GM12874 (cell line): ENCODE measurements at regions not wholly inside any gene's neighbourhood (a gene's known extent, or its start where the extent isn't known, plus 50 kb on each side); places are given as distances from the start of the nearest gene placed in this dataset.

Experiments used
- TF ChIP-seq, protein P1 (sequence below): IDR thresholded peaks from 2 replicates; pipeline ENCODE4 v1.5.1; 2011; ENCODE audit warnings: low read depth, mild to moderate bottlenecking, control low read depth, low read length, moderate library complexity; ENCODE audit not compliant: insufficient read depth

DNA sequence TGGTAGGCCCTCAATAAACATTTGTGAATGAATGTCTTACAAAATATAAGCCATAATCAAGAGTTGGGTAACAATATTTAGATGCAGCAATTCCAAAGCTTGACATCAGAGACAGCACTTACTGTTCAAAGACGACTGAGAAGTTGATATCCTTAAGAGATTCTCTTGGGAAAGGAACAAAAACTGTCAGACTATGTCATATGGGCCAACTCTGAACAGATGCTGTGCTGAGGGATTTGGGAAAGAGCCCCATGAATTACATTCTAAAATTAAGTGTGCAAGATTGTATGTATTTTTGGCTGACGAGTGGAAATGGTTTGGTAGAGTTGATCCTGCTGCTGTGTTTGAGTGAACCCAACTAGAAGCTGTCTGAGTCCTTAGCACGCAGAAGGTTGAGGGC, 250.7 kb upstream of the LINC00305 start:
- TF ChIP-seq, protein P1, sequence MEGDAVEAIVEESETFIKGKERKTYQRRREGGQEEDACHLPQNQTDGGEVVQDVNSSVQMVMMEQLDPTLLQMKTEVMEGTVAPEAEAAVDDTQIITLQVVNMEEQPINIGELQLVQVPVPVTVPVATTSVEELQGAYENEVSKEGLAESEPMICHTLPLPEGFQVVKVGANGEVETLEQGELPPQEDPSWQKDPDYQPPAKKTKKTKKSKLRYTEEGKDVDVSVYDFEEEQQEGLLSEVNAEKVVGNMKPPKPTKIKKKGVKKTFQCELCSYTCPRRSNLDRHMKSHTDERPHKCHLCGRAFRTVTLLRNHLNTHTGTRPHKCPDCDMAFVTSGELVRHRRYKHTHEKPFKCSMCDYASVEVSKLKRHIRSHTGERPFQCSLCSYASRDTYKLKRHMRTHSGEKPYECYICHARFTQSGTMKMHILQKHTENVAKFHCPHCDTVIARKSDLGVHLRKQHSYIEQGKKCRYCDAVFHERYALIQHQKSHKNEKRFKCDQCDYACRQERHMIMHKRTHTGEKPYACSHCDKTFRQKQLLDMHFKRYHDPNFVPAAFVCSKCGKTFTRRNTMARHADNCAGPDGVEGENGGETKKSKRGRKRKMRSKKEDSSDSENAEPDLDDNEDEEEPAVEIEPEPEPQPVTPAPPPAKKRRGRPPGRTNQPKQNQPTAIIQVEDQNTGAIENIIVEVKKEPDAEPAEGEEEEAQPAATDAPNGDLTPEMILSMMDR: no peak

DNA sequence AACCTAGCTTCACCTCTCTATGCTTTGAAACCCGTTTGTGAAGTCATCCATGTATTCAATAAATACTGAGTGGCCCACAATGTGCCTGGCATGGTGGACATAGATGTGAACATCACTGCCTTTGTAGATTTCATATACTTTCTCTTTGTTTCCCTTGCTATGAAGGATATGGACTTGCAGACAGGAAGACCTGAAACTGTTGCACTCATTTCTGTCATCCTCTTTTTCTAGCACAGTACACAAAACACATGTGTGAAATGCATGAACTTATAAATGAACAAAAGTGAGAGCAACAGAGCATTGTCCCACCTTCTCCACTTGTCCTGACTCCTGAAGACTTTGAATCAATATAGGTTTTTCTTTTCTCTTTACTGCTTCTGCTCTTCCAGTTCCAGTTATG, 249.4 kb upstream of the LINC00305 start:
- TF ChIP-seq, protein P1: no peak

DNA sequence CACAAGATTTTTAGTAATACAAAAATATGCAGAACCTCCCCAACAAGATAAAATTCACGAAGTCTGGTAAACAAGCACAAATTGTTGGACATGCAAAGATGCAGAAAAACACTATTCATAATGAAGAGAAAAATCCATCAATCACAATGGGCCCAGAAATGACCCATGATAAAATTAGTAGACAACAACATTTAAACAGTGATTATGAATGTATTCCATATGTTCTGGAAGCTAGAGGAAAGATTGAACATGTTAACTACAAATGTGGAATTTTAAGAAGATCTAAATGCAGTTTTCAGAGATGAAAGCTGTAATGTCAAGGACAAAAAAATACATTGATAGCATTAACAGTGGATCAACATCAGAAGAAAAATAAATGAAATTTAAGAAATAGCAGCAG, 243.3 kb upstream of the LINC00305 start:
- TF ChIP-seq, protein P1: no peak

DNA sequence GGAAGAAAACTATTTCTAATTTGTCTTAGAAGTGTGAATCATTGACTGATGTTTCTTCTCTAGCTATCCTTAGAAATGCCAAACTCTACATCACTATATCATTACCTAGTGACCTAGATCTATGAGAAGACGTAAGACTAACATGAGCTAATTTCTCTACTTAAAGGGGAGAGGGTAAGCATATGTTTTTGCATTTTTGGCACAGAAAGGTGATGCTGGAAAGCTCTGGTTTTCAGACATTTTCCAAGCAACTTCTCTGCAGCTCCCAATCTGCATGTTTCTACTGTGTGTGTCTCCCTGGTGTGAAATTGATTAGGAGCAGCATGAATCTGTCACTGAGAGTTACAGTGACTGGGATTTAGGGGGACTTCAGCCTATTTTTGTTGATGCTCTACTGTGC, 235.2 kb upstream of the LINC00305 start:
- TF ChIP-seq, protein P1: no peak

DNA sequence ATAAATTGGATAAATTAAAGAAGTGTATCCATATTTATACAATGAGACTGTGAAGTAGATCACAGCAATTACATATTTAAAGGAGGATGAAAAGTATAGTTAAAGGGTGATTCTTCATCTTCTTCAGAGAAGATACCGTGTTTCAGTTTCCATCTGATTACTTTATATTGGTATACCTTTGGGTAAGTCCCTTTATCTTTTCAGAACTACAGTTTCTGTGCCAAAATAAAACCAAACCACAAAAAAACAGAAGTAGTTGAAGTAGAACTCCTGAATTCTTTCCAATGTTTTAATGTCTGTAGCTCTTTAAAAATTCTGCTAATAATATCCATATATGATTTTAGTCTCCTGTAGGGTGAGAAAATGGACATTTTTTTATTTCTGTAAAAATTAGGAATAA, 231.2 kb upstream of the LINC00305 start:
- TF ChIP-seq, protein P1: no peak

DNA sequence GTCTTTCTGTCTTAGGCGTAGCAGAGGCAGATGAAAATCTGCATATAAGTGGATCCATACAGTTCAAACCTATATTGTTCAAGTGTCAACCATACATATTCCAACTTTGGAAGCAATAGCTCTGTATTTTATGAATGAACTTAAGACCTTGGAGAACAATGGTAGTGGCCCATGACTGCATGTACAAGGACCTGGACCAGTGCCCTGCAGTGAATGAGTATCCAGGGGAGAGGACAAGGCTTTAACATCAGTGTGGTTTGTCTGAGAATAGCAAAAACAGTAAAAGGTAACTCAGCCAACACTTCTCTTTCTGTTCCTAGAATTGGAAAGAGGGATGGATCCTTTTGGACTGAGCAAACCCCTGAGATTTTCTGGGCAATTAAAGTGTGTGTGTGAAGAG, 230.8 kb upstream of the LINC00305 start:
- TF ChIP-seq, protein P1: no peak

DNA sequence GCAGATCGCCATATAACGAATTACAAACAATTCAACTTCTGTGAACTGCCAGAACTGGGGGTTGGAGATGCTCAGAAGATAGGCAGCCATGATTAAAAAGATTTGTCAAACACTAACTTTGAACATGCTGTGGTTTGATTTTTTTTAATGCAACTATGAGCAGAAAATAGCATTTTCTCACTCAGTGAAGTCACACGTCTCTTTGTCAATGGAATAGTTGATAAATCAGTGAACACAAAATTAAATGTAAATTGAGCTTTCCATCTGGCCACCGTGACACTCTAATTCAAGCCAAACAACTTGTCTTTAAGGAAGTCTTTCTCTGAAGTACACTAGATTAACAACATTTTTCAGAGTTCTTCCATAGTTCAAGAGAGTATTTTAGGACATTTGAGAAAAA, 228.6 kb upstream of the LINC00305 start:
- TF ChIP-seq, protein P1: no peak

DNA sequence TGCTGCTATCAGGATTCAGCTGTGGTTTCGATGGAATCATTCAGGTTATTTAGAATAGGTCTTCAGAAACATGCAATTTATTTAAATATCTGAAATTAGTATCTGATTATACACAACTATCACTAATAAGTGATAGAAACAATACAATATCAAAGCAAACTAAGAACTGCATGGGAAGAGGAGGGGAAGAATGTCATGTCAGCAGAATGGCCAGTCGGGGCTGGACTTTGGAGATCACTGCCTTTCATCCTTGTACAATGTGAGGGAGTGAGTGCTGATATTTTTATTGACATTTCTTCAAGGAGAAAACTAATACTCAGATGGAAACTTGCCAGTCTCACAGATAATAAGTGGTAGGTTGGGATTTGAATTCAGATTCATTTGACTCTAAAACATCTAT, 224.0 kb upstream of the LINC00305 start:
- TF ChIP-seq, protein P1: no peak
